ENCODE measurements at regions not wholly inside any gene's neighbourhood (a gene's known extent, or its start where the extent isn't known, plus 50 kb on each side); places are given as distances from the start of the nearest gene placed in this dataset.

DNA sequence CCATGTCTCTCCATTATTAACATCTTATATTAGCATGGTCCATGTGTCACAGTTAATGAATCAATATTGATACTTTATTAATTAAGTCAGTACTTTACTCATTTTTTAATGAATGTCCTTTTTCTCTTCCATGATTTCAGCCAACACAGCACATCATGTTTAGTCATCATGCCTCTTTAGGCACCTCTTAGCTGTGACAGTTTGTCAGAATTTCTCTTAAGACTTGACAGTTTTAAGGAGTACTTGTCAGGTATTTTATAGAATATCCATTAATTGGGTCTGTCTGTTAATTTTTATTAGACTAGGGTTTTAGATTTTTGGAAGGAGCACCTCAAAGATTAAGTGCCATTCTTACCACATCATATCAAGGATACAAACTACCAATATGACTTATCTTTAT lies 729.4 kb downstream of the HACE1 start:
- ATAC-seq (no peak), DNase-seq (ENCODE audit: low spot score) (no peak)
- H3K27ac Mint-ChIP-seq: no peak overlapping the region
- ChIA-PET CTCF (no interaction called here), POLR2A (no interaction called here)
- no peak overlapping the region for H3K4me3 Mint-ChIP-seq
- peaks cover 2% of the 10 kb centered on the region; the same call in 1 of the 2 replicates for H3K36me3 Mint-ChIP-seq
- TF ChIP-seq, protein P1, sequence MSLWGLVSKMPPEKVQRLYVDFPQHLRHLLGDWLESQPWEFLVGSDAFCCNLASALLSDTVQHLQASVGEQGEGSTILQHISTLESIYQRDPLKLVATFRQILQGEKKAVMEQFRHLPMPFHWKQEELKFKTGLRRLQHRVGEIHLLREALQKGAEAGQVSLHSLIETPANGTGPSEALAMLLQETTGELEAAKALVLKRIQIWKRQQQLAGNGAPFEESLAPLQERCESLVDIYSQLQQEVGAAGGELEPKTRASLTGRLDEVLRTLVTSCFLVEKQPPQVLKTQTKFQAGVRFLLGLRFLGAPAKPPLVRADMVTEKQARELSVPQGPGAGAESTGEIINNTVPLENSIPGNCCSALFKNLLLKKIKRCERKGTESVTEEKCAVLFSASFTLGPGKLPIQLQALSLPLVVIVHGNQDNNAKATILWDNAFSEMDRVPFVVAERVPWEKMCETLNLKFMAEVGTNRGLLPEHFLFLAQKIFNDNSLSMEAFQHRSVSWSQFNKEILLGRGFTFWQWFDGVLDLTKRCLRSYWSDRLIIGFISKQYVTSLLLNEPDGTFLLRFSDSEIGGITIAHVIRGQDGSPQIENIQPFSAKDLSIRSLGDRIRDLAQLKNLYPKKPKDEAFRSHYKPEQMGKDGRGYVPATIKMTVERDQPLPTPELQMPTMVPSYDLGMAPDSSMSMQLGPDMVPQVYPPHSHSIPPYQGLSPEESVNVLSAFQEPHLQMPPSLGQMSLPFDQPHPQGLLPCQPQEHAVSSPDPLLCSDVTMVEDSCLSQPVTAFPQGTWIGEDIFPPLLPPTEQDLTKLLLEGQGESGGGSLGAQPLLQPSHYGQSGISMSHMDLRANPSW (CRISPR knock-in tag; conservative IDR thresholded peaks at IDR 0.05; ENCODE audit: low read depth): no peak
- TF ChIP-seq USF2 (CRISPR knock-in tag; IDR thresholded peaks at IDR 0.05): no peak
- TF ChIP-seq JUN (CRISPR knock-in tag; IDR thresholded peaks at IDR 0.05): no peak
- no peak for TF ChIP-seq ZNF138 (CRISPR knock-in tag; conservative IDR thresholded peaks at IDR 0.05)
- H3K27me3 Mint-ChIP-seq (ENCODE audit: low read depth): no peaks in the 10 kb centered on the region
- H3K4me1 Mint-ChIP-seq: peaks cover 20% of the 10 kb centered on the region
- H3K9me3 Mint-ChIP-seq: peaks cover 20% of the 10 kb centered on the region

DNA sequence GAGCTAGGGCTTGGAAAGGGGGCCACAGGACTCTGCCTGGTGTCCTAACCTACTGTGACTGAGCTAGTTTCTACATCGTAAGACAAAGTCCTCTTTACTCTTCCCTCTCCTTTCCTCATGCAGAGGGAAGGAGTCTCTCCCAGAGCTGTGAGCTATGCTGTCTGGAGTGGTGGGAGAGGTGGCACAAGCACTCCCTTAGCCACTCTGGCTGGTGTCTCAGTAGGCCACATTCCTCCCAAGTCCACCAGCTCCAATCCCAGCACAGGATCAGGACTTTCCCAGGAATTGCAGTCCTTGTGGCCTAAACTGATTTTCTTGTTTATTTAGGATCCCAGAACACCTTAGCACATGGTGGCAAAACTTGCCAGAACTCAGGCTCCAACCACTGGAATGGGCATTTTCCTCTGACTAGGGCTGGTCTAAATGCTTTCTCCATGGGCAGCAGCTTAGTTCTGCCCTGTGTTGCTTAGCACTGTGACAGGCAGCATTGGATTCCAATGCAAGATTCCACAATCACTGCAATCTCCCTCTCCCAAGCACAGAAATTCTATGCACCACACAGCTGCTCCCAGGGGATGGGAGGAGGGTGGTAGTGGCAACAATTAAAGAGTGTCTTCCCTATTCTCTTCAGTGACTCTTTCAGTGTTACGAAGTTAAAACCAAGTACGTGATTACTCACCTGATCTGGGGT lies 733.3 kb downstream of the HACE1 start:
- peak overlapping the region; percentile 17; the same call in 1 of the 2 replicates for H3K27ac Mint-ChIP-seq
- peaks cover 46% of the 10 kb centered on the region for H3K9me3 Mint-ChIP-seq
- ATAC-seq (peak; percentile 74), DNase-seq (ENCODE audit: low spot score) (peak; percentile 16)
- ChIA-PET POLR2A (no interaction called here), CTCF (no interaction called here)
- no peak overlapping the region for H3K4me3 Mint-ChIP-seq
- peaks cover 34% of the 10 kb centered on the region for H3K36me3 Mint-ChIP-seq
- peaks cover 52% of the 10 kb centered on the region for H3K4me1 Mint-ChIP-seq
- H3K27me3 Mint-ChIP-seq (ENCODE audit: low read depth): no peaks in the 10 kb centered on the region
- no peak for TF ChIP-seq ATF1 (CRISPR knock-in tag; IDR thresholded peaks at IDR 0.05)
- TF ChIP-seq, protein P1 (CRISPR knock-in tag; conservative IDR thresholded peaks at IDR 0.05; ENCODE audit: low read depth): 0 out of 2 replicates have a peak, but pooled peaks have one; percentile 5

GRCh38 chr6:104123227-104123626 lies 736.5 kb downstream of the HACE1 start:
- peaks cover 62% of the 10 kb centered on the region for H3K9me3 Mint-ChIP-seq
- peaks cover 34% of the 10 kb centered on the region for H3K36me3 Mint-ChIP-seq
- DNase-seq (ENCODE audit: low spot score) (peak; percentile 13), ATAC-seq (peak; percentile 84)
- no peak overlapping the region for H3K4me3 Mint-ChIP-seq
- CTCF ChIA-PET: no interaction called here
- no peaks in the 10 kb centered on the region for H3K27me3 Mint-ChIP-seq (ENCODE audit: low read depth)
- POLR2A ChIA-PET: no interaction called here
- peak overlapping the region; percentile 25 for H3K27ac Mint-ChIP-seq
- H3K4me1 Mint-ChIP-seq: peaks cover 47% of the 10 kb centered on the region
- TF ChIP-seq NFATC4 (CRISPR knock-in tag; IDR thresholded peaks at IDR 0.05) (no peak), PRRX2 (CRISPR knock-in tag; IDR thresholded peaks at IDR 0.05) (no peak), GRHL2 (CRISPR knock-in tag; IDR thresholded peaks at IDR 0.05; ENCODE audit: insufficient replicate concordance, severe bottlenecking) (no peak), JUN (CRISPR knock-in tag; IDR thresholded peaks at IDR 0.05) (no peak), FOXP1 (CRISPR knock-in tag; IDR thresholded peaks at IDR 0.05; ENCODE audit: borderline replicate concordance) (no peak), IRF2 (CRISPR knock-in tag; IDR thresholded peaks at IDR 0.05; ENCODE audit: borderline replicate concordance, low read depth) (no peak), HMGXB4 (CRISPR knock-in tag; IDR thresholded peaks at IDR 0.05) (no peak), ZMAT4 (CRISPR knock-in tag; IDR thresholded peaks at IDR 0.05) (no peak)
- TF ChIP-seq, protein P2, sequence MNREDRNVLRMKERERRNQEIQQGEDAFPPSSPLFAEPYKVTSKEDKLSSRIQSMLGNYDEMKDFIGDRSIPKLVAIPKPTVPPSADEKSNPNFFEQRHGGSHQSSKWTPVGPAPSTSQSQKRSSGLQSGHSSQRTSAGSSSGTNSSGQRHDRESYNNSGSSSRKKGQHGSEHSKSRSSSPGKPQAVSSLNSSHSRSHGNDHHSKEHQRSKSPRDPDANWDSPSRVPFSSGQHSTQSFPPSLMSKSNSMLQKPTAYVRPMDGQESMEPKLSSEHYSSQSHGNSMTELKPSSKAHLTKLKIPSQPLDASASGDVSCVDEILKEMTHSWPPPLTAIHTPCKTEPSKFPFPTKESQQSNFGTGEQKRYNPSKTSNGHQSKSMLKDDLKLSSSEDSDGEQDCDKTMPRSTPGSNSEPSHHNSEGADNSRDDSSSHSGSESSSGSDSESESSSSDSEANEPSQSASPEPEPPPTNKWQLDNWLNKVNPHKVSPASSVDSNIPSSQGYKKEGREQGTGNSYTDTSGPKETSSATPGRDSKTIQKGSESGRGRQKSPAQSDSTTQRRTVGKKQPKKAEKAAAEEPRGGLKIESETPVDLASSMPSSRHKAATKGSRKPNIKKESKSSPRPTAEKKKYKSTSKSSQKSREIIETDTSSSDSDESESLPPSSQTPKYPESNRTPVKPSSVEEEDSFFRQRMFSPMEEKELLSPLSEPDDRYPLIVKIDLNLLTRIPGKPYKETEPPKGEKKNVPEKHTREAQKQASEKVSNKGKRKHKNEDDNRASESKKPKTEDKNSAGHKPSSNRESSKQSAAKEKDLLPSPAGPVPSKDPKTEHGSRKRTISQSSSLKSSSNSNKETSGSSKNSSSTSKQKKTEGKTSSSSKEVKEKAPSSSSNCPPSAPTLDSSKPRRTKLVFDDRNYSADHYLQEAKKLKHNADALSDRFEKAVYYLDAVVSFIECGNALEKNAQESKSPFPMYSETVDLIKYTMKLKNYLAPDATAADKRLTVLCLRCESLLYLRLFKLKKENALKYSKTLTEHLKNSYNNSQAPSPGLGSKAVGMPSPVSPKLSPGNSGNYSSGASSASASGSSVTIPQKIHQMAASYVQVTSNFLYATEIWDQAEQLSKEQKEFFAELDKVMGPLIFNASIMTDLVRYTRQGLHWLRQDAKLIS (CRISPR knock-in tag; IDR thresholded peaks at IDR 0.05; ENCODE audit: borderline replicate concordance): no peak
- TF ChIP-seq, protein P3, sequence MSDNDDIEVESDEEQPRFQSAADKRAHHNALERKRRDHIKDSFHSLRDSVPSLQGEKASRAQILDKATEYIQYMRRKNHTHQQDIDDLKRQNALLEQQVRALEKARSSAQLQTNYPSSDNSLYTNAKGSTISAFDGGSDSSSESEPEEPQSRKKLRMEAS (CRISPR knock-in tag; IDR thresholded peaks at IDR 0.05): no peak
- TF ChIP-seq, protein P4, sequence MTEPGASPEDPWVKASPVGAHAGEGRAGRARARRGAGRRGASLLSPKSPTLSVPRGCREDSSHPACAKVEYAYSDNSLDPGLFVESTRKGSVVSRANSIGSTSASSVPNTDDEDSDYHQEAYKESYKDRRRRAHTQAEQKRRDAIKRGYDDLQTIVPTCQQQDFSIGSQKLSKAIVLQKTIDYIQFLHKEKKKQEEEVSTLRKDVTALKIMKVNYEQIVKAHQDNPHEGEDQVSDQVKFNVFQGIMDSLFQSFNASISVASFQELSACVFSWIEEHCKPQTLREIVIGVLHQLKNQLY (CRISPR knock-in tag; IDR thresholded peaks at IDR 0.05): no peak

Measured in WTC11 (cell line).